ENCODE measurements at regions not wholly inside any gene's neighbourhood (a gene's known extent, or its start where the extent isn't known, plus 50 kb on each side); places are given as distances from the start of the nearest gene placed in this dataset.
"Not testable (repeated sequence)": the region's sequence is repeated elsewhere in the genome, so short reads cannot be mapped to it uniquely, and the experiment has no call there.

DNA sequence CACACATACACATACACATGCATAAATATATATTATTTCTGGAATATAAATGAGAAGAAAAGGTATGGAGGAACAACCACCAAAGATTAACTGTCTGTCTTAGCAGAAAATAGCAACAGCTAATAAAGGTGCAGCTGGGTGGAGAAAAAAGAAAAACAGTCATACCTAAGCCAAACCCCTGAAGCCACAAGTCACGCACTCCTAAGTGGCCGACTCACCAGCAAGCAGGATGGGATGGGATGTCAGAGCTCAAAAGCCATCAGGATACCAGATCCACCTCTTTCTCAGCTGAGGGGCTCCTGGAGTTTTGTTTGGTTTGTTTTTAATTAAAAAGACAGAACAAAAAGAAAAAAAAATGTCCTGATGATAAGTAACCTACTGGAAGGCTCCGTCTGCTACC, 64.7 kb upstream of the HIVEP3 start:
- no peak for DNase-seq

DNA sequence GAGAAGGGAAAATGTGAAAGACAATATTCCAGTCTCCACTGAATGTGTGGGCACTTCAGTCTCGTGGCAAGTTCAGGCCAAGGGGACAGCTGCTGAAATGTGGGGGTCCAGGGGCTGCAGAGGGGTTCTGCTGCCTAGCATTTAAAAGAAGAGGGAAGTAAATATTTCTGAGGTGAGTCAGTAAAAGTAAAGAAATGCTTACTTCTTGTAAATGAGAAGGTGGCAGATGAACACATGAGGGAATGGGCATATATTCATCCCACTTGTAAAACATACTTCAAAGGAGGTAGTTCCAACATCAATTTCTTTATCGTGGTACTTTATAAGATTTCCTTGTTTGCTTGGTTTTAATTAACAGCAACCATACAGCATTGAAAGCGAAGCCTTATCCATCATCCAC, 63.1 kb upstream of the HIVEP3 start:
- no peak for DNase-seq

DNA sequence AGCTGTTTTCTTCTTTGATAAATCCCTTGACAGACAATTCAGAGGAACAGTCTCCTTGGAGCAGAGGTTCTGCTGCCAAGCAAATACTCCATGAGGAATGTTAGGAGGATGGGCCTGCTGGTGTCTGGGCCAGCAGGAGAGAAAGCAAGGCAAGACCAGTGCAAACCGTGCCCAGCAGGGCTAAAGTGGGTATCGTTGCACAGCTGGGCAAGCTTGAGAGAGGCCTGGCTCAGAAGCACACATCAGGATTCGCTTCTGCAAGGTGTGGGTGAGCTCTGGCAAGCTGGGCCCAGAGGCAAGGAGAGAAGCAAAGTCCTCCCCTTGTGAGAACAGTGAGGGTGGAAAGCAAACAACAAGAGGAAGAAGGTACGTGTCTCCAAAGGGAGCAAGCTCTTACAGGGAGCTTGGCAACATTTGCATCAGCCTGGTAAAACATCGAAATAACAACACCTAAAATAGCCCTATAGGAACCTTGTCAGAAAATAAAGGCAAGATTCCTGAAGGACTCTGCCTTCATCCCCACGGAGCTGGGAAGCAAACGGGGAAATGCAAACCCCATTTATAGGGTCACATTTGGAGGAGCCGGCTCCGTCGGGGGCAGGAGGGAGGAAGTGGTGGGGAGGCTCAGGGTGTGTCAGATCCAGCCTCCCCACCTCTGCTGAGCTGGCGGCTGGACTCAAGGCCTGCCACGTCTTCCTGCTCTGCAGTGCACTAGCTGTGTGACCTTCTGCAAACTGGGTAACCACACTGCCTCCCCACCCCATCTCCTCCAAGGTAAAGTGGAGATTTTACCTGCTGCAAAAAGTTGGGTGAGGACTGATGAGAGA, 62.3 kb upstream of the HIVEP3 start:
- no peak for DNase-seq

DNA sequence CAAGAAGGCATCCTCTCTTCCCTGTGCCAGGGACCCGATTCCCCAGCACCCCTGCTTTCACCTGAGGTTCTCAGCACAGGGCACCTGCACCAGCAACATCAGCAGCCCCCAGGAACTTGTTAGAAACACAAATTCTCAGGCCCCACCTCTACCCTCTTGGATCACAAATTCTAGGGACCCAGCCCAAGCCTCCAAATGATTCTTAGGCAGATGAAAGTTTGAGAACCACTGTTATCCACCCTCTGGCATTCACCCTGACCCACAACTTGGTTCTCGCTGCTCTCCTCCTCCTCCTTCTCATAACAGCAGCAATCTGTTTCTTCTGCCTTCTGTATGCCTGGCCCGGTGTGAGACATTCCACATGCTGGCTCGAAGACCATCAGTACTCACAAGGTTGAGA, 60.3 kb upstream of the HIVEP3 start:
- no peak for DNase-seq

DNA sequence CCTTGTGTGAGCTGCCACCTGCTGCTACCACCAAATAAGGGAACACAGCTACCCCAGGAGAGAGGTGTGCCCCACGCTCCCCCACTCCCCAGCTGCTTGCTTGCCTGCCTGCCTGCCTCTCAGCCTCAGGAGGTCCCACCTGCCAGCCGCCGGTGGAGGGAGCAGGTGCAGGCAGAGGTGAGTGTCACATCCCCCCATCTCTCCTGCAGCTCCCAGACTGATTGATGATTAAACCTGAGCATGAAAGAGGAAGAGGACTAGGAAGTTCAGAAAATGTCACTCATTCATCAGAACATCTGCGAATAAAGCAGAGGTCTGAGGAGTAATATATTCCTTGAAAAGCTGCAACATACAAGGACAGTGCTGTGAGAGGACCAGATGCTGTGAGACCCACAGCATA, 58.6 kb upstream of the HIVEP3 start:
- DNase-seq: no peak

DNA sequence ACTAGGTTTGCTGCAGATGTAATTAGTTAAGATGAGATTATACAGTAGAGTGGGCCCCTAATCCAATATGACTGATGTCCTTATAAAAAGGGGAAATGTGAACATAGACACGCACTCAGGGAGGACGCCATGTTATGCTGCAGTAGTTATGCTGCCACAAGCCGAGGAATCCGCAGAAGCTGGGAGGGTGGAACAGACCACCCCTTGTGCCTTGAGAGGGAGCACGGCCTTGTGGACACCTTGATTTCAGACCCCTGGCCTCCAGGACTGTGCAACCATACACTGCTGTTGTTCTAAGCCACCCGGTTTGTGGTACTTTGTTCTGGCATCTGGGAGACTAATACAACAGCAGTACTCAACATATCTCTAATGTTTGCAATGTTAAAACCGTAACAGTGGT, 57.9 kb upstream of the HIVEP3 start:
- no peak for DNase-seq

DNA sequence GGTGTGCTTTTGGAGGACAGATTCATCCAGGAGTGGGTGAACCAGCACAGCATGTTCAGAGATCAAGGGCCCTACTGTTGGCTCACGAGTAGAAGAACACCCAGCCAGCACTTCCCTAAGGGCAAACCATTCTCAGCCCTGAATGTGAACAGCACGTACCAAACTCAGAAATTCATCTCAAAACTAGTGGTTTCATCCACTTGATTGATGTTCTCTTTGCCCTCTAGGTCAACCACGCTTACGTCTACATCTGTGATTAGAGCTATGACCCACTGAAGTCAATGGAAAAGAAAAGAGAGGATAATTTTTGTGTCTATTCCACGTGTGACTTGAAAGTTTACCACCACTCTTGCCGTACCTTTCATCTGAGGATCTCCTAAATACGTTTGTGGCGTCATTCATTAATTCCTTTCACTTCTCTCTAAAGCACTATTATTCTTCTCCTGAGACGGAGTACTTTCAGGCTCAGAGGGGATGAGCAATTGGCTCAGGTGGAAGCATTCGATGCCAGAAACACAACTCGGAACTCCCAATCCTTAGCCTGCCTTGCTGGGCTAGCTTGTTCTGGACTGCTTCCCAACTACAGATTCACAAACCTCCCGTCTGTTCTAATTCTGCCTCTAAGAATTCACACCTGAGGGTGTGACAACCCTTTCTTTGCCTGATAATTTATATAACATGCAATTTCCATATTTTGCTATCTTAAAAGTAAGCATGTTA, 57.3 kb upstream of the HIVEP3 start:
- DNase-seq: no peak

DNA sequence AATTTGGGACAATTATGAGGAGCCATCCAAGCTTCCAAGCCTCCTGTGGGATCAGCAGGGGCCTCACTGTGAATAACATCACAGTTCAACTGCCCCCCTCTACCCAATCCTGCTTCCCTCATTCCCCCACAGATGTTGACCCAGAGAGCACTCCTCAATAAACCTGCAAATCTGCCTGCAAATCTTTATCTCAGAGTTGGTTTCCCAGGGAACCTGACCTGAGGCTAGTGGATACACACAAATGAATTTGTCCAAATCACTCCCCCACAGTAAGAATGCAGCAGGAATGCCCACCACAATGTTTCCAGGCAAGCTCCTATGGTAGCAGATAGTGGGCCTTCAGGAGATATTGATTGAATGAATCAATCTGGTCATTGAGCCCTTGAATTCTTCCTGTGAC, 56.4 kb upstream of the HIVEP3 start:
- DNase-seq: no peak

DNA sequence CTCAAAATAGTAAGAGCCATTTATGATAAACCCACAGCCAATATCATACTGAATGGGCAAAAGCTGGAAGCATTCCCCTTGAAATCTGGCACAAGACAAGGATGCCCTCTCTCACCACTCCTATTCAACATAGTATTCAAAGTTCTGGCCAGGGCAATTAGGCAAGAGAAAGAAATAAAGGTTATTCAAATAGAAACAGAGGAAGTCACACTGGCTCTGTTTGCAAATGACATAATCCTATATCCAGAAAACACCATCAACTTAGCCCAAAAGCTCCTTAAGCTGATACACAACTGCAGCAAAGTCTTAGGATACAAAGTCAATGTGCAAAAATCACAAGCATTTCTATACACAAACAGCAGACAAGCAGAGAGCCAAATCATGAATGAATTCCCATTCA, 49.8 kb upstream of the HIVEP3 start:
- DNase-seq: not testable (repeated sequence)
